GM23248 (cell line): ENCODE measurements at regions not wholly inside any gene's neighbourhood (a gene's known extent, or its start where the extent isn't known, plus 50 kb on each side); places are given as distances from the start of the nearest gene placed in this dataset.

Source experiments
- DNase-seq: peaks from one replicate; pipeline ENCODE4 v3.0.0-alpha.2; 2015
- H2AFZ ChIP-seq: fragments of 200-600 bp; sonication (generic); 2 replicates; pipeline ENCODE4 v1.6.1; 2016; ENCODE audit warnings: antibody characterized with exemption
- H3F3A ChIP-seq: fragments of 200-600 bp; sonication (generic); 2 replicates; pipeline ENCODE4 v1.6.1; 2016; ENCODE audit warnings: mild to moderate bottlenecking, antibody characterized with exemption, mixed run types; ENCODE audit not compliant: insufficient read depth
- H3K27ac ChIP-seq: fragments of 200-600 bp; sonication (generic); 2 replicates; pipeline ENCODE4 v1.5.1; 2016; ENCODE audit warnings: mild to moderate bottlenecking
- H3K27me3 ChIP-seq: fragments of 200-600 bp; sonication (generic); replicated peaks from 2 replicates; pipeline ENCODE4 v1.6.1; 2016; ENCODE audit warnings: mild to moderate bottlenecking; ENCODE audit not compliant: insufficient read depth
- H3K36me3 ChIP-seq: fragments of 200-600 bp; sonication (generic); 2 replicates; pipeline ENCODE4 v1.6.1; 2016; ENCODE audit warnings: low read depth, mild to moderate bottlenecking
- H3K4me1 ChIP-seq: fragments of 200-600 bp; sonication (generic); 2 replicates; pipeline ENCODE4 v1.6.1; 2016; ENCODE audit warnings: mild to moderate bottlenecking; ENCODE audit not compliant: insufficient read depth
- H3K4me2 ChIP-seq: fragments of 200-600 bp; sonication (generic); one replicate; pipeline ENCODE4 v1.6.1; 2016; ENCODE audit warnings: mild to moderate bottlenecking; ENCODE audit not compliant: unreplicated experiment
- H3K4me3 ChIP-seq: fragments of 200-600 bp; sonication (generic); 2 replicates; pipeline ENCODE4 v1.5.1; 2016; ENCODE audit warnings: mild to moderate bottlenecking
- H3K79me2 ChIP-seq: fragments of 200-600 bp; sonication (generic); 2 replicates; pipeline ENCODE4 v1.6.1; 2016; ENCODE audit warnings: mild to moderate bottlenecking; ENCODE audit not compliant: insufficient read depth
- H3K9ac ChIP-seq: fragments of 200-600 bp; sonication (generic); 2 replicates; pipeline ENCODE4 v1.6.1; 2016; ENCODE audit warnings: mild to moderate bottlenecking
- H3K9me2 ChIP-seq: fragments of 200-600 bp; sonication (generic); 2 replicates; pipeline ENCODE4 v1.6.1; 2016; ENCODE audit warnings: mixed run types, mild to moderate bottlenecking, moderate library complexity; ENCODE audit not compliant: insufficient read depth
- H3K9me3 ChIP-seq: fragments of 200-600 bp; sonication (generic); one replicate; pipeline ENCODE4 v1.6.1; 2017; ENCODE audit warnings: low read depth
- H4K20me1 ChIP-seq: fragments of 200-600 bp; sonication (generic); 2 replicates; pipeline ENCODE4 v1.6.0; 2016; ENCODE audit not compliant: insufficient read depth
- EZH2 ChIP-seq: fragments of 200-600 bp; sonication (generic); IDR thresholded peaks from 2 replicates; pipeline ENCODE4 v1.6.1; 2018; ENCODE audit warnings: antibody characterized with exemption, mild to moderate bottlenecking; ENCODE audit not compliant: insufficient read depth, poor library complexity, severe bottlenecking
- EZH2phosphoT487 ChIP-seq: fragments of 200-600 bp; sonication (generic); IDR thresholded peaks from 2 replicates; pipeline ENCODE4 v1.6.1; 2018; ENCODE audit warnings: antibody characterized with exemption, moderate library complexity, mild to moderate bottlenecking, low read depth; ENCODE audit not compliant: insufficient read depth
- WGBS, 2 experiments: methylation state at CpG; one replicate each; pipeline ENCODE4 v1.1.6; 2015 to 2017; ENCODE audit warnings: low lambda C conversion rate in 2 of 2, low coverage in 1 of 2; ENCODE audit errors: missing lambda C conversion rate in 2 of 2; 5-methylcytosine and 5-hydroxymethylcytosine counted together
- in situ Hi-C: fragments of 300-500 bp; cut with MboI; formaldehyde crosslinking; loops from 2 replicates; pipeline ENCODE4 v1.15.0; 2020

DNA sequence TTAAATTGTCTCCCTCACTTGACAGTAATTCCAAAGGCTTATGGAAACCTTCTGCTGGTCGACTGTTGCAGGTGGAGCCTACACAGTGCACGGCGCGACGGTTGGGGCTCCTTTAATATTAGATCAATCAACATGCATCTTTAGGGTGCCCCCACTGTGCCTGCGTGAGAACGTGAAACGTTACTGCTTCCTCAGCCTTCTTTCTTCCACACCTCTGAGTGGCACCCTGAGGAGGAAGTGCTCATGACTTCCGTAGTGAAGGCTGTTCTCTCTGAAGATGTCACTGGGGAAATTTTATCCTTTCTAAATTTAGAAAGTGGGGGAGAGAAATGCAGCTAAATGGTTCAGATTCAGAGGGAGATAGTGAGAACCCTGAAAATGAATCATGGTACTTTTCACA lies 184.0 kb upstream of the ZFP42 start:
- Histone ChIP-seq H3K4me1 (no peaks in the 10 kb centered on the region), H3K27me3 (no peaks in the 10 kb centered on the region), H3K27ac (no peak overlapping the region), H3K9me3 (no peaks in the 10 kb centered on the region), H3K4me3 (no peak overlapping the region), H3F3A (no peaks in the 10 kb centered on the region), H3K36me3 (no peaks in the 10 kb centered on the region), H3K9me2 (no peaks in the 10 kb centered on the region), H3K9ac (no peak overlapping the region), H3K79me2 (no peaks in the 10 kb centered on the region), H2AFZ (no peak overlapping the region), H3K4me2 (no peak overlapping the region), H4K20me1 (no peaks in the 10 kb centered on the region)
- in situ Hi-C loops, result no loop called here
- no peak for DNase-seq
- WGBS, 2 experiments, result 15 to 20% methylated on average over 9 of the region's 9 CpGs
- TF ChIP-seq EZH2, result no peak

DNA sequence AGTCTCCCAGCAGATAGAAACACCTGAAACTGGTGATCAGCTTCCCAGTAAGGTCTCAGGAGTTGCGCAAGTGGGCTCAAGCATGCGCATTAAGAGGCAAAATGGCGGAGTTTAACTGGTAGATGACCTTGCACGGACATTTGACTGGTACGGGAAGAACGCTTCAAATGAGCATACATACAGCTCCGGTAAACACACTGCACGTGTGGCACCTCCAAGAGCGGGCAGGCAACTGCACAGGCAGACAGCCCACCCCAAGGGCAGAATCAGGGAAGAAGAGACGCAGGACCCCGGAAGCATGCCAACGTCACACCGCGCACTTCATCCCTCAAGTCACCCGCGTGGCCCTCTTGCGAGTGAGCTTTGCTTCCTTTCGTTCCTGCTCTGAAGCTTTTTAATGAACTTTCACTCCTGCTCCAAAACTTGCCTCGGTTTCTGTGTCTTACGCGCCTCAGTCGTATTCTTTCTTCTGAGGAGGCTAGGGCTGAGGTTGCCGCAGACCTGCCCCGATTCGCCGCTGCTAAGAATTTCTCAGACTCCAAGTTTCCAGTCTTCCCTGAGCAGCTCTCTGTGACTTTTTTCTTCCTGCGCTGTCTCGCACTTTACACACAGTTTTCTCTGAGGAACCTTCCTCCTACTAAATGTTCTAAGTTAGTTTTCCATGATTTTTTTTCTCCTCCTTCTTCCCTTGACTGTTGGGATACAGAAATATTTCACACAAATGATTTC lies 180.7 kb upstream of the ZFP42 start:
- H3K79me2 ChIP-seq, result no peaks in the 10 kb centered on the region
- no peaks in the 10 kb centered on the region for H3K9me2 ChIP-seq
- no peak overlapping the region for H3K4me2 ChIP-seq
- peak; percentile 2 for DNase-seq
- H3F3A ChIP-seq, result no peaks in the 10 kb centered on the region
- no peaks in the 10 kb centered on the region for H3K9me3 ChIP-seq
- in situ Hi-C loops, result no loop called here
- no peak overlapping the region for H3K27ac ChIP-seq
- H3K4me1 ChIP-seq, result no peaks in the 10 kb centered on the region
- H3K4me3 ChIP-seq, result no peak overlapping the region
- H3K36me3 ChIP-seq, result no peaks in the 10 kb centered on the region
- no peak overlapping the region for H3K9ac ChIP-seq
- 64 to 72% methylated on average over 27 to 28 of the region's 28 CpGs for WGBS, 2 experiments
- TF ChIP-seq EZH2 (no peak), EZH2phosphoT487 (no peak)
- H3K27me3 ChIP-seq, result no peaks in the 10 kb centered on the region
- no peak overlapping the region for H2AFZ ChIP-seq
- no peaks in the 10 kb centered on the region for H4K20me1 ChIP-seq

DNA sequence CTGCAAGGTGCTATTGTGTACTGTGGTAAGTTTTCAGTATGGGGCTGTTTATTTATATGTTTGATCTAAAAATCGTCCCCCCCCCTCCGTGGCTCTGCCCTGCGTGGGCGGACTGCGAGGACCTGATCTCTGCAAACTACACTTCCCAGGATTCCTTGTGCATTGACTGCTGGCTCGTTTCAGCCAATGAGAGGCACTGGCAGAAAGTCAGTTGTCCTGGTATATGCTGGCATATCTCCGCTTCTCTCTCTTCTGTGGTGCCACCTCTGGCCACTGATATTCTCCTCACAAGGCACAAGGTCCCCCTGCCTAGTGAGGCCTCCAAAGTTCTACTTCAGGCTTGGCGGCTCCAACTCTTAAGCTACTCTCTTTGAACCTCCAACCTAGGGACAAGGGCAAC lies 168.8 kb upstream of the ZFP42 start:
- Histone ChIP-seq H2AFZ (no peak overlapping the region), H3K36me3 (no peaks in the 10 kb centered on the region), H3K4me3 (no peak overlapping the region), H3F3A (no peaks in the 10 kb centered on the region), H3K4me1 (no peaks in the 10 kb centered on the region), H3K9me2 (no peaks in the 10 kb centered on the region), H3K27ac (no peak overlapping the region), H3K9me3 (no peaks in the 10 kb centered on the region), H3K79me2 (no peaks in the 10 kb centered on the region), H4K20me1 (no peaks in the 10 kb centered on the region), H3K9ac (no peak overlapping the region), H3K4me2 (no peak overlapping the region), H3K27me3 (no peaks in the 10 kb centered on the region)
- 12 to 17% methylated on average over 7 to 8 of the region's 8 CpGs for whole genome bisulfite sequencing, 2 experiments
- TF ChIP-seq EZH2, result no peak
- TF ChIP-seq EZH2phosphoT487, result no peak
- DNase-seq, result no peak
- in situ Hi-C loops, result no loop called here

DNA sequence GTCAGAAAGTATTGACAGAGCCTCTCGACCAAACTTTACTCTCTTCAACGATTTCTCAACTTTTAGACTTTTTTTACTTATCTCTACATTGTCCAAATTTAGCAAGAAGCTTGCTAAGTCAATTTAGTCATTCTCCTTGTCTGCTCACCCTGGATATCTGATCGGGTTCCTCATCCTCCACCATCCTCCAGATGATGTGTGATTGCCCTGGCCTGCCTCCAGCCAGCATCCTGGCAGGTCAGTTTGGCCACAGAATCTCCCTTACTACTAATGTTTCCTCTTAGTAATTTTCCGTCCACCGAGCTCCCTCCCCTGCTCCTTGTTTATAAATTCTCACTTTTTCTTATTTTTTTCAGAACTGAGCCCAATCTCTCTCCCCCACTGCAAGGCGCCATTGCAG lies 167.9 kb upstream of the ZFP42 start:
- Histone ChIP-seq H3K9ac (no peak overlapping the region), H3K79me2 (no peaks in the 10 kb centered on the region), H3K27me3 (no peaks in the 10 kb centered on the region), H2AFZ (no peak overlapping the region), H3K9me2 (no peaks in the 10 kb centered on the region), H3K4me1 (no peaks in the 10 kb centered on the region), H3K4me3 (no peak overlapping the region), H3K36me3 (no peaks in the 10 kb centered on the region), H3K27ac (no peak overlapping the region), H4K20me1 (no peaks in the 10 kb centered on the region), H3K4me2 (no peak overlapping the region), H3F3A (no peaks in the 10 kb centered on the region), H3K9me3 (peaks cover 3% of the 10 kb centered on the region)
- no peak for DNase-seq
- in situ Hi-C loops, result no loop called here
- no peak for TF ChIP-seq EZH2phosphoT487
- no peak for TF ChIP-seq EZH2
- 16 to 19% methylated on average over 6 of the region's 6 CpGs for WGBS, 2 experiments

DNA sequence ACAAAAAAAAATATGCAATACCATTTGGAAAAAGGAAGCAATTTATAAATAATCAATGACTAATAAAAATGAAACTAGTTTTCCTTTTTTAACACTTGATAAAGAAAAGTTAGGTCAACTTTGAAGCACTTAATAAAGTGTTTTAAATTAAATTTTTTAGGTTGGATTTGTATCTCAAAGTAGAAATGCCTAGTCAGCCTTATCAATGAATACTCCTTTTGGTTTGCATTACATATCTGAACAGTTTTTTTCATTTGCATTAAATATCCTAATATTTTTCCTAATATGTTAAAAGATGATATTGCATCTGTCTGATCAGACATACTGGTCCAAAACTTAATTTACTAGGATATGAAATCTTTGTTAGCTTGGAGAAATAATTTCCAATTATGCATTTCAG lies 155.8 kb upstream of the ZFP42 start:
- Histone ChIP-seq H3K9me3 (no peaks in the 10 kb centered on the region), H2AFZ (no peak overlapping the region), H3K4me3 (no peak overlapping the region), H3F3A (no peaks in the 10 kb centered on the region), H3K4me1 (no peaks in the 10 kb centered on the region), H4K20me1 (no peaks in the 10 kb centered on the region), H3K27me3 (no peaks in the 10 kb centered on the region), H3K36me3 (no peaks in the 10 kb centered on the region), H3K4me2 (no peak overlapping the region), H3K27ac (no peak overlapping the region), H3K79me2 (no peaks in the 10 kb centered on the region), H3K9me2 (no peaks in the 10 kb centered on the region), H3K9ac (no peak overlapping the region)
- in situ Hi-C loops, result no loop called here
- TF ChIP-seq EZH2phosphoT487, result no peak
- no peak for TF ChIP-seq EZH2
- no peak for DNase-seq
